HG02798 (cell line): ENCODE measurements at regions not wholly inside any gene's neighbourhood (a gene's known extent, or its start where the extent isn't known, plus 50 kb on each side); places are given as distances from the start of the nearest gene placed in this dataset.
"Not testable (repeated sequence)": the region's sequence is repeated elsewhere in the genome, so short reads cannot be mapped to it uniquely, and the experiment has no call there.

Experiments used
- ATAC-seq: cut with Tn5 transposase; IDR thresholded peaks from one replicate; pipeline ENCODE4 v1.9.1; 2021; ENCODE audit warnings: mild to moderate bottlenecking; ENCODE audit not compliant: unreplicated experiment, poor library complexity

DNA sequence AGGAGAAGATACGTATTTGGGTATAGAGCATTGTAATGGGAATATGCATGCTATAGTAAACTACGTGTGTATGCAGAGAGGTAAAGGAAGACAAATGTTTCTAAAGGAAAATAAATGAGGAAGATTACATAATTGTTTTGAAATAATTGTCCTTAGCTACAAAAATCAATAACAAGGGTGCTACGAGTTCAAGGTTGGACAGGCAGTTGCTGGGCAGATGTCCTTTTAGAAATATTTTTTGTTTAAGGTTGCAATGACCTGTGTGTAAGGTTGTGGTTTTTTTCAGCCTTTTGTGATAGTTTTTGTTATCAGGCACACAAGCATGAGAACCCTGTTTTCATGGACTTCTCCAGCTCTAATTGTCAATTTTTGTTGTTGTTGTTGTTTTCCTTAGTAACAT lies 1304.1 kb upstream of the CHAC2 start:
- ATAC-seq = no peak

DNA sequence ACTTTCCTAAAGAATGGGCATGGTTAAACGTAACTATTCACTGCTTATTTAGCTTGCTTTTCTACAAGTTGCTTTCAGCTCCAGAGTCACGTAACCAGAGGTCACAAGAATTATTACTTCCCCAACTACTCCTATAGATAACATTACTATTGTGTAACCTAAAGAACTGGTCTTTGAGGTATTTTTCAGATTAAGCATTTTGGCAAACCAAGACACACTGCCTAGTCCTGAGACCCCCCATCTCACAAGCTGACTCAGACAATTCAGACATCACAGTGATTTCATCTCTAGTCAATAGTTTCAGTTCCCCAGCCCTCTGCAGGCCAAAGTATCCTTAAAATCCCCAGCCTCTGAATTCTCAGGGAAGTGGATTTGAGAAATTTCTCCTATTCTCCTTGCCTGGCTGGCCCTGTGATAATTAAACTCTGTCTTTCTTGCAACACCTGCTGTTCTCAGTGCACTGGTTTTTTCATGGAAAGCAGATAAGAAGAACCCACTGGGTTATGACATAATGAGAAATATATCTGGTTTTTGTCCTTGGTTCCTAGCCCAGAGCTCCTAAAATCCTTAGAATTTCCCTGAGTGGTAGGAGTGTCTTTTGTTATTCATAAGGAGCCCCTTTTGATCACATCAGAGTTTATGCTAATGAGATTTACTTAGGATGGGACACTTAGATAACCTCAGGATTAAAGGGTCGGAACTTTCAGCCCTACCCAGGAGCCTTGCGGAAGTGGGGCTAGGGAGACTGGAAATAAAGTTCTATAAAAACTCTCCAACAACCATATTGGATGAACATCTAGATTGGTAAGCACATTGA lies 1310.8 kb upstream of the CHAC2 start:
- no peak for ATAC-seq

DNA sequence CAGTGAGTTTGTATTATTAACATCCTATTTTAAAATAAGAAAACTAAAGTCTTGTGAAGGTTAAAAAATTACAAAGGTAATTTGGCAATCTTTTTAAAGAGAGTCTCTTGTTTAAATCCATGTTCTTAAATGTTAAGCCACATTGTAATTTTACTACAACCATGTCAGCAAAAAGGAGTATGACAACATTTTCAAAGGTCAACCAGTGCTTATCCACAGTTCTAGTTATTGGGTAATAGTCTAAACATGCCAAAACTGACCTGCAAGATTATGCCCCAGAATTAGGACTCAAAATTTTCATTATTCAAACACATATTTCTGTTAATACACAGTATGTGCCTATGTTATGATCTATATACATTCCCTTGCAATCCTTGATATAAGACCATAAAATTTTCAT lies 1312.6 kb upstream of the CHAC2 start:
- no peak for ATAC-seq

DNA sequence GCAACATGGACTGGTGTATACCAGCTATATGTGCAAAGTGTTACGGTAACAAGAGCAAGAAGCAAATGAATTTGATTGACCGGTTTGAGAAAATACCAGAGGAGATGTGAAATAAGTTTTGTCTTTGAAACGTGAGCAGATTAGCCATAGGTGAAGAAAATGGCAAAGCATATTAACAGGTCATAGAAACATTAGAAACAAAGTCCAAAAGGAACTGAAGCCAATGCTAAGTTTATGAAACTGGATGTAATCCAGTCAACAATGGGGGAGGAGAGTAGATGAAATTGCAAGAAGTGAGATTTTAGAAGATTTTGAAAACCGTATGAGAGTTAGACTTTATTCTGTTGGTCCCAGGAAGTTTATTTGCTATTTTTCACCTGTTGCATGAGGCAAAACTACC lies 1315.4 kb upstream of the CHAC2 start:
- ATAC-seq = no peak

DNA sequence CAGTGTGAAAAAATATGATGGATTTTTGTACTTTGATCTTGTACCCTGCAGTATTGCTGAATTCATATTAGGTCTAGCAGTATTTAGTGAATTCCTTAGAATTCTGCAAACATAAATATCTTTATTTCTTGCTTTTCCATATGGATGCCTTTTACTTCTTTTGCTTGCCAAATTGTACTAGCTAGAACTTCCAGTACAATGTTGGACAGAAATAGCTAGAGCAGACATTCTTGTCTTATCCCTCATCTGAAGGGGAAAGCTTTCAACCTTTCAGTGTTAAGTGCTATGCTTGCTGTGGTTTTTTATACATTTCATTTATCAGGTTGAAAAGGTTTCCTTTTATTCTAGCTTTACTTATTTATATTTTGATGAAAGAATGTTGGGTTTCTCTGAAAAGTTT lies 1321.9 kb upstream of the CHAC2 start:
- ATAC-seq = no peak

DNA sequence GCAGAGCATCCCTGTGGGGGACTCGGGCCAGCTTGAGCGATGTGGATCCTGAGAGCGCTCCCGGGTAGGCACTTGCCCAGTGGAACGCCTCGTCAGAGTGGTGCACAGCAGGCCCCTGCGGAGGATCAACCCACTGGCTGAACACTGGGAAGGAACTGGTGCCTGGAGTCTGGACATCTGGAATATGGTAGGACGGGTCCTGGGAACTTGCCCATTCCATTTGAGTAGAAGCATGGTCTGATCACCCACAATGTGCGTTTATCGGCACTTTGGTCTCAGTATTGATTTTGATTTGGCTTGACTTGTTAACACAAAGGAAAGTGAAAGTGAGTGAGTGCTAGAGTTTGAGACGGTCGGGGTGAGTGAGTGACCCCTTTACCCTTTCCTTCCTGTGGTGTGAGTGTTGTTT lies 1336.2 kb upstream of the CHAC2 start:
- no peak for ATAC-seq

DNA sequence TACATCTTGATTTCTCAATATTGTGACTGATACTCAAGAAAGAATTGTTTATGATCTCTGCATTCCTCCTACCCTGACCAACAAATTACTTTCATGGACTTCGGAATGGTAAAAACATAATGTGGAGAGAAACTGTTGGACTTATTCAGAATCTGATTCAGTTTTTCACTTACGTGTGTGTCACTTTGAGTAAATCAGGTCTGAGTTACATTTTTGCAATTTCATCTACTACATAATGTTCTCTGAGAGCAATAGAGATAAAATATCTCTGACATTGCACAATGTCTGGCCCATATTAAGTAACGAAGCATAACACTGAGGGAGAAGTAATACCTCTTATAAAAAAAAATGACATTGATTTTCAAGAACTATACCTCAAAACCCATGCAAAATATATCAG lies 1337.9 kb upstream of the CHAC2 start:
- ATAC-seq = no peak

DNA sequence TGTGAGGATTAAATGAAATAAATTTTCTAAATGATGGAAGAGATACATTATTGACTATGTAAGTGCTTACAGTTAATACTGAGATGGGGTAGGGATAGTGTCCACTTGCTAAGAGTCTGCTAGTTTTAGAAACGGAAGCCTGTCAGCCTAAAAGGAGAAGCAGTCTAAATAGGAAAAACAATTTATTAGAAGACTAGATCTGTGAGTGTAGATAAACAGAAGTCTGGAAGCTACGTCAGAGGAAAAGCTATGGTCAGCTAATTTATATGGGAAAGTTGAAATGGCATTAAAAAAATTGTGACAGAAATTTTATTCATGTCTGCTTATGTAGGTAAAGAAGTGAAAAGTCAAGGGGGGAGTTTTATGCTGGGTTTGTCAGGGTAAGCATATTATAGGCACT lies 1338.4 kb upstream of the CHAC2 start:
- ATAC-seq = no peak

DNA sequence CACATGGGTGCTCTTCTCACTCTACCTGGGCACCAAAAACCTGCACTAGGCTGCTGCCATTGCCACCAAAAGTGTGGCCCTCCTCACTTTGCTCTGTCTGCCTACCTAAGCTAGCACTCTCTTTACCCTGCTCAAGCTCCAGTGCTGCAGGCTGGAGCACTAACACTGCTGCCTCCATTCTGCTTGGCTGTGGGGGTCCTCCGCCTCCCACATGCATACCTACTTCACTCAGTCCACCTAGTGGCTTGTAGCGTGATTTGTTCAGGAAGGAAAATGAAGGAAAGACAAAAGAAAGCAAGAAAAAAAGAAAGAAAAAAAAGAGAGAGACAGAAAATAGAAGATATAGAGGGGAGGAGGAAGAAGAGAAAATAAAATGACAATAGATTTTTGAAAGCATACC lies 1339.4 kb upstream of the CHAC2 start:
- no peak for ATAC-seq

DNA sequence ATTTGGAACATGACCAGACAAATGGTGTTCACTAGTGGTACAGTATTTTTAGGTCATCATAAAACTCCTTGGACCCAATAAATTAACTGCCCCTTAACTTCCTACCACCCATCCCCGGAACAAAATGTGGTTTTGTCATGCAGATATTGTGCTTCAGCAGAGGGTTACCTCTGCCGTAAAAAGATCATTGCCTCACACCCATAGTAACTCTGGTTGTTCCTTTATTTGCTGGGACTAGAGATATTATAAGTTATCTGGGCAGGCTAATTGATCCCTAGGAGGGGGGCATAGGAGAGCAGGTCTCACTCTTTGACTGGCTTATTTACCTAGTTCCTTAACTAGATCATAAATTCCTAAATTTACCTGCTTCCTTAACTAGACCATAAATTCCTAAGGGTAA lies 1343.9 kb upstream of the CHAC2 start:
- no peak for ATAC-seq

DNA sequence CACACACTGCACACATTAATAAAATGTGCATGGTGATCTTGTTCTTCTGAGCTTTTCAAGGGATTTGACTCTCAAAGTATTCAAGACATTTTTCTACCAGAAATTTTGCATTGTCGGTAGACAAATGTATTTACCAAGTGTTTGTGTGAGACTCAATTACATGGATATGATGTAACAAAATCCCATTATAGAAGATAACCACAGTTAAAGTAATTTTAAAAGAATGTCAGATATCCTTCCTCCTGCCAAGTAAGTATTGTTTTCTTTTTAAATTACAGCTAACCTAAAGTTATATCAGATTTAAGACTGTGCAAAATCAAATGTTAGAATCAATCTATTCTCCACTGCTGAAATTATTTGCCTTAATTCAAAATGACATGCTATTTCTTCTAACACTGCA lies 1344.5 kb upstream of the CHAC2 start:
- ATAC-seq = no peak

DNA sequence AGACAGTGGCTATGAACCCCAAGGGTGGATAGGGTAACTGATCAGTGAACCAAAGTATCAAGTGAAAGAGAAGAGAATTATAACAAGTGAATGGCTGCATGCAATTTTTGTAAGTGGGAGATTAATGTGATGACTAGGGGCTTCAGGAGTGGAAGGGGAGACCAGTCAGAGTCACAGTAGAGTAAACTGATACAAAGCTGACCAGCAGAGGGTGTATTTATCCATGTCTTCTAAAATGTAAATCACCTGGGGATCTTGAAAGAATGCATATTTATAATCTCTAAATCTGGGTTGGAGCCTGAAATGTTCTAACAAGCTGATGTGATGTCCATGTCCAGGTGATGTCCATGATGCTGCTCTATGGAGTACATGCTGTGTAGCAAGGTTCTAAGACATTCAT lies 1351.3 kb upstream of the CHAC2 start:
- no peak for ATAC-seq

DNA sequence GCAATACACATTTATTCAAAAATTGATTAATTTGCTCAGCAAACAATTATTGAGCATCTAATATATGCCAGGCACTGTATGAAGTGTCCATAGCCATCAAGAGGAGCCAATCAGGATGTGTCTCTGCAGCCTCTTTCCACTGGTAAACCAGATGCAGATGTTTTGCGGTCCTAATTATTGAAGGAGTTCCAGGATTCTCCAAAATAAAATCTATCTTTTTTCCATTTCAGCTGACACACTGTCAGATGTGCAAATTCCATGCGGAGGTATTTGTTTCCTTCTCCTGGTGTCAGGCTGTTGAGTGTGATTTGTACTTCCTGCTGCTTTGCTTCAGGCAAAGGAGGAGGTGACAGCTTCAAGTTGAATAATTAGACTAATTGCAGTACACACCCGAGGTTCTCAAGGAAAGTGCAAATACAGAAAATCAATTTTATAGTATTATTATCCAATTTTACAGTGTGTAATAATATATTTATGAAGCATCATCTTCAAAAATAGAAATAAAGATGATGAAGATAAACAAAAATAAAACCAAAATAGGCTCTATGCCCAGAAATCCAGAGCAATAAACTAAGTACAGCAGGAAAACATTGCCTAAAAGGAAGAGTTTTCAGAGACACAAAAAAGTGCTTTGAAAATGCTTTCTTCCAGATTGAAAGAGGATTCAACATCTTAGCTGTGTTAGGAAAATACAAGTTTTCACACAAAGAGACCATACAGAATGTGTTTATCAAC lies 1352.9 kb upstream of the CHAC2 start:
- no peak for ATAC-seq

DNA sequence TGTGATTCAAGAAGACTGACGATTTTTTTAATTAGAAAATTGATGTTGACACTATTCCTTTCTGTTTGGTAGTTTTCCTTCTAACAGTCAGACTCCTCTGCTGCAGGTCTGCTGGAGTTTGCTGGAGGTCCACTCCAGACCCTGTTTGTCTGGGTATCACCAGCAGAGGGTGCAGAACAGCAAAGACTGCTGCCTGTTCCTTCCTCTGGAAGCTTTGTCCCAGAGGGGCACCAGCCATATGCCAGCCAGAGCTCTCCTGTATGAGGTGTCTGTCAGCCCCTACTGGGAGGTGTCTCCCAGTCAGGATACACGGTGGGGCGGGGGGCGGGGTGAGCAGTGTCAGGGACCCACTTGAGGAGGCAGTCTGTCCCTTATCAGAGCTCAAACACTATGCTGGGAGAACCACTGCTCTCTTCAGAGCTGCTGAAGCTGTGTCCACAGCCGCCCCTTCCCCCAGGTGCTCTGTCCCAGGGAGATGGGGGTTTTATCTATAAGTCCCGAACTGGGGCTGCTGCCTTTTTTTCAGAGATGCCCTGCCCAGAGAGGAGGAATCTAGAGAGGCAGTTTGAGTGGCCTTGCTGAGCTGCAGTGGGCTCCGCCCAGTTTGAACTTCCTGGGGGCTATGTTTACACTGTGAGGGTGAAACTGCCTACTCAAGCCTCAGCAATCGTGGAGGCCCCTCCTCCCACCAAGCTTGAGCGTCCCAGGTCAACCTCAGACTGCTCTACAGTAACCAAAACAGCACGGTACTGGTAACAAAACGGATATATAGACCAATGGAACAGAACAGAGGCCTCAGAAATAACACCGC lies 1358.1 kb upstream of the CHAC2 start:
- not testable (repeated sequence) for ATAC-seq

DNA sequence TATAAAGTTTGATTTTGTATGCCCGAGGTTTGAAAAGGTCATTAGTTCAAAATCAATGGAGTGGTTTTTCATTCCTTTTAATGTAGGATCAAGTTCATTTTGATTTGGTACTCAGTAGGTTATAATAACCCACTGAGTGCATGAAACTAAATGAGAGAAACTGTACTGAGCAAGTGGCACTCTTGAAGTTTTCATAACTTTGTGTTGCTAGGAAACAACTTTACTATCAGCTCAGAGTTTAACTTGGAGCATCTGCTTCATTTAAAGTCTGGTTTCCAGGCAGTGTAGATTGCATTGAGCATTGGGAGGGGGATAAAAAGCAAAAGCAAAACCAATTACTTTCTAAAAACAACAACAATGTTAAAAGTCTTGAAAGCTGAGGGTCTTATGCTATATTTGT lies 1361.6 kb upstream of the CHAC2 start:
- ATAC-seq = no peak

DNA sequence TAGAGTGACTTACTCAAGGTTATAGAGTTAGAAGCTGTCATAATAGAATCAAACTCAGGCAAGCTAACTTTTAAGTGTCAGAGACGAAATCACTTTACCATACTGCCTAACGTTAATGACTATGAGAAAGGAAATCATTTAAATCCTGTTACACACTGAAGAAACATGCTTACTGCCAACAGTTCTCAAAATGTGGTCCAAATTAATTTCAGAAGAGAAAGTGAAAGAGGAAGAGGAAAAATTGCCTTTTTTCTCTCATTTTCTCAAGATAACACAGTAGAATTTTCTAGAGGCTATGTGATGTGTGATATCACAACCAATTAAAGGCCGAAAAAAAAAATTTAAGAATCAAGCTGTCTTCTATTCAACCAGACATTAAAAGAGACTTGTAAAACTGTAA lies 1362.7 kb upstream of the CHAC2 start:
- ATAC-seq = no peak

DNA sequence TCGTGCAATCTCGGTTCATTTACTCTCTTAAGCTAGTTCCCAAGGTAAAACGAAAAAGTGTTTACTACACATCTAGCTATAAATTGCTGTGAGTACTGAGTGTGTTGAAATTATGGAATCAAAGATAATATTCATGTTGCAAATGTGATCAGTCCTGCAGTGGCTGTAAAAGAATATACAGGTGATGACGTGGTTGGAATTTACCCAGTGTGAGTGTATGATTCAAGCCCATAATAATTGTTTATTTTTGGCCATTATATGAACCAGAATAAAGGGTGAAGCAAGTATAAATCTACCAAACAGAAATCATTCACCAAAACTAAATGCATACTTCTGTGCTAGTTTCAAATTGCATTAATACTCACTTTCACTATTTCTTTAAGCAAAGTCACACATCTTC lies 1363.6 kb upstream of the CHAC2 start:
- ATAC-seq = no peak

DNA sequence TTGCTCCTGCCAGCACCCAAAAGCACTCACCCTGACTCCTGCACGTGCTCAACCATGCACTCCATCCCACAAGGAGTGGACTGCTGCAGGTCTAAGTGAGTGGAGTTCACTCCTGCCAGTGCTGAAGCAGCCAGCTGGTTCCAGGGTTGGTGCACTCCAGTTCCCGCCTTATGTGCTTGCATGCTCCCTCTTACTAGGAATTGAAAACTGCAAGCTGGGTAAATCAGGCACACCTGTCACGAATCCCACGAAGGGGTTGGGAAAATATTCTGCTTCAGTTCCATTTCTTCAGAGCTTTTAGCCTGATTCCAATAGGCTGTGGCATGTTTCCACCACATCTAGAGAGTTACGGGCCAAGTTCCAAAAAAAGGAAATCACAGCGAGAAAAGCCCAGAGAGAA lies 1365.5 kb upstream of the CHAC2 start:
- no peak for ATAC-seq

DNA sequence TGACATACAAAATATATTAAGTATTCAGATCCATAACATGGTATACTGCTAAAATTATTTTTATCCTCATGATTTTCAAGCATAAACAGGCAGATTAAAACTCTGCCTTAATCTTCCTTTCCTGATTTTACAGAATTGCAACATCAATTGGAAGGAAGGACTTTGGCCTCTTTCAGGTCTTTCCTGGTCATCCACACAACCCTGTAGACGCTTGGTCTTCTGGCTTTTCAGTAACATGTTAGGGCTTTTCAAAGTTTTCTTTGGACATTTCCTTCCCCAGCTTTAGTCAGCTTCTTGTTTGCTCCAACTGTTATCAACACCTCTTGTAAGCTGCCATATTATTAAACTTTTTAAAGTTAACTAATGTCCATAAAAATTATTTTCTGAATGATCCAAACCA lies 1364.9 kb upstream of the NRXN1 start:
- ATAC-seq = no peak

DNA sequence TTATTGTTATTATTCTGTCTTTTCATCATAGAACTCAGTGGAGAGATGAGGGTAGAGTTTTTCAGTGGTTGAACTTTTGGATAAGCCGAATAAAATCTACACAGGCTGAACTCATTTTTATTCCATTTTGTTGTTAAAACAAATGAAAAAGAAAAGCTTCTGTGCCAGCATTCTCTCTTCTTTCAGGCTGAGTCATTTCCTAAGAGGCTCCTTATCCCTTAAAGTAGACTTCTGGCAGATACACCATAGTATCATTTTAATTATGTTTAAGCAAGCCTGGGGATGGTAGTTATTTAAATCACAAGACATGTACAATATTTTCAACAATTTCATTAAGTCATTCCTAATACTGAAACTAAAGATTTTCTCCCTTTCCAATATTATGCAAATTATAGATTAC lies 1364.0 kb upstream of the NRXN1 start:
- no peak for ATAC-seq

DNA sequence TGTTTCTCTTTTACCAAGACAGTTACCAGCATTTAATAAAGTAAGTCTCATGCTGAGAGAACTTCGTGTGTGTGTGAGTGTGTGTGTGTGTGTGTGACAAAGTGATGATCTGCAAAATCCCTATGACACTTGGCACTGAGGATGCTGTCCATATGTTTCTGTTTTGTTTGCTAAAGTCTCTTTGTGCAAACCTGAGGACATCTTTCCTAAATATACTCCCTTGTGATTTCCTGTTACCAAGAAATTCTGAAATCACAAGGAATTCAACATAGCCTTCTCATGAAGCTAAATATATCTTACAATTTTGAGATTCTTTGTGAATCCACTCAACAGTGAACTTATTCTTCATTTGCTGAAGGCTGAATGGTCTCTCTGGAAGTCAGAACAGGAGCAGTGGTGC lies 1359.7 kb upstream of the NRXN1 start:
- no peak for ATAC-seq
